ENCODE measurements at regions not wholly inside any gene's neighbourhood (a gene's known extent, or its start where the extent isn't known, plus 50 kb on each side); places are given as distances from the start of the nearest gene placed in this dataset.

GRCh38 chr2:215876139-215876936 lies 137.0 kb downstream of the MREG start:
- TF ChIP-seq NFIC (IDR thresholded peaks at IDR 0.05; ENCODE audit: borderline replicate concordance), result no peak
- TF ChIP-seq TAF1 (IDR thresholded peaks at IDR 0.05; ENCODE audit: borderline replicate concordance, low read depth, low read length), result no peak

All from SK-N-SH (cell line).